CD4-positive, CD25-positive, alpha-beta regulatory T cell (primary cell): ENCODE measurements at regions not wholly inside any gene's neighbourhood (a gene's known extent, or its start where the extent isn't known, plus 50 kb on each side); places are given as distances from the start of the nearest gene placed in this dataset.

Experiments used
- ATAC-seq, 2 donors: fragments of 150-1000 bp; cut with Tn5 transposase; one replicate each; pipeline ENCODE4 v1.10.0; 2021; ENCODE audit warnings: low read depth in 2 of 2, moderate number of reproducible peaks in 2 of 2, moderate library complexity in 1 of 2
- DNase-seq, 3 donors: peaks; one replicate each; pipeline versions ENCODE4 v3.0.0 to v3.0.0-alpha.2; 2012 to 2022; ENCODE audit warnings: mixed read lengths in 1 of 3
- H3K27ac ChIP-seq: one replicate; pipeline ENCODE4 v1.7.0; 2013; ENCODE audit warnings: mild to moderate bottlenecking, low read length; ENCODE audit not compliant: insufficient read depth, poor library complexity, severe bottlenecking
- H3K27me3 ChIP-seq: one replicate; pipeline ENCODE4 v1.7.0; 2013; ENCODE audit warnings: low read length; ENCODE audit not compliant: control insufficient read depth, insufficient read depth
- H3K36me3 ChIP-seq: one replicate; pipeline ENCODE4 v1.7.0; 2013; ENCODE audit warnings: mild to moderate bottlenecking, low read length, moderate library complexity; ENCODE audit not compliant: control insufficient read depth, insufficient read depth
- H3K4me1 ChIP-seq: 2 replicates; pipeline ENCODE4 v1.7.0; 2013; ENCODE audit warnings: mild to moderate bottlenecking, low read length; ENCODE audit not compliant: insufficient read depth, control insufficient read depth, poor library complexity, severe bottlenecking
- H3K4me3 ChIP-seq: one replicate; pipeline ENCODE4 v1.7.0; 2013; ENCODE audit warnings: low read depth, mild to moderate bottlenecking, low read length, moderate library complexity
- H3K9me3 ChIP-seq, 2 experiments: 1 replicate in 1 of 2; 2 replicates in 1 of 2; pipeline ENCODE4 v1.7.0; 2013; ENCODE audit warnings: low read length in 2 of 2, mild to moderate bottlenecking in 1 of 2, moderate library complexity in 1 of 2; ENCODE audit not compliant: control insufficient read depth in 2 of 2
- H3K27ac Mint-ChIP-seq, 3 donors: one replicate each; pipeline ENCODE4 v1.8.0; 2020 to 2022; ENCODE audit warnings: mild to moderate bottlenecking in 3 of 3, mixed read lengths in 3 of 3, moderate library complexity in 2 of 3
- H3K27me3 Mint-ChIP-seq: one replicate; pipeline ENCODE4 v1.8.0; 2022; ENCODE audit warnings: mild to moderate bottlenecking, mixed read lengths
- H3K36me3 Mint-ChIP-seq: one replicate; pipeline ENCODE4 v1.8.0; 2020; ENCODE audit warnings: mixed read lengths
- H3K4me1 Mint-ChIP-seq, 4 donors: one replicate each; pipeline ENCODE4 v1.8.0; 2020 to 2022; ENCODE audit warnings: mixed read lengths in 4 of 4, mild to moderate bottlenecking in 1 of 4
- H3K4me3 Mint-ChIP-seq, 4 donors: one replicate each; pipeline ENCODE4 v1.8.0; 2020 to 2022; ENCODE audit warnings: mild to moderate bottlenecking in 4 of 4, mixed read lengths in 4 of 4, moderate library complexity in 3 of 4
- H3K9me3 Mint-ChIP-seq, 7 donors: one replicate each; pipeline ENCODE4 v1.8.0; 2020 to 2022; ENCODE audit warnings: mixed read lengths in 7 of 7, mild to moderate bottlenecking in 3 of 7, moderate library complexity in 2 of 7

GRCh38 chr3:117793622-117794265 is 1084.2 kb downstream of the TUSC7 start:
- Histone ChIP-seq H3K27me3 (no peaks in the 10 kb centered on the region), H3K9me3 (no peaks in the 10 kb centered on the region), H3K4me3 (no peak overlapping the region), H3K27ac (no peak overlapping the region), H3K4me1 (no peaks in the 10 kb centered on the region), H3K36me3 (no peaks in the 10 kb centered on the region)
- Mint-ChIP-seq H3K4me3 (no peak overlapping the region), H3K4me1 (no peaks in the 10 kb centered on the region), H3K36me3 (no peaks in the 10 kb centered on the region), H3K27me3 (no peaks in the 10 kb centered on the region), H3K9me3 (peaks cover 0 to 7% (median 4%) of the 10 kb centered on the region in 7 donors), H3K27ac (no peak overlapping the region)
- no peak for ATAC-seq
- no peak for DNase-seq

GRCh38 chr3:117798221-117798620 is 1088.6 kb downstream of the TUSC7 start:
- DNase-seq (no peak), ATAC-seq (no peak)
- no peaks in the 10 kb centered on the region for H3K36me3 Mint-ChIP-seq
- Histone ChIP-seq H3K4me1 (no peaks in the 10 kb centered on the region), H3K4me3 (no peak overlapping the region), H3K27me3 (no peaks in the 10 kb centered on the region), H3K27ac (no peak overlapping the region), H3K9me3 (no peaks in the 10 kb centered on the region), H3K36me3 (no peaks in the 10 kb centered on the region)
- no peaks in the 10 kb centered on the region for H3K27me3 Mint-ChIP-seq
- H3K9me3 Mint-ChIP-seq = peaks cover 0 to 7% (median 4%) of the 10 kb centered on the region in 7 donors
- H3K4me3 Mint-ChIP-seq = no peak overlapping the region
- no peak overlapping the region for H3K27ac Mint-ChIP-seq
- no peaks in the 10 kb centered on the region for H3K4me1 Mint-ChIP-seq

GRCh38 chr3:117798687-117799386 is 1089.3 kb downstream of the TUSC7 start:
- no peak for DNase-seq
- H3K27me3 Mint-ChIP-seq = no peaks in the 10 kb centered on the region
- ATAC-seq = no peak
- Histone ChIP-seq H3K4me1 (no peaks in the 10 kb centered on the region), H3K27ac (no peak overlapping the region), H3K9me3 (no peaks in the 10 kb centered on the region), H3K36me3 (no peaks in the 10 kb centered on the region), H3K27me3 (no peaks in the 10 kb centered on the region), H3K4me3 (no peak overlapping the region)
- H3K4me3 Mint-ChIP-seq = no peak overlapping the region
- H3K36me3 Mint-ChIP-seq = no peaks in the 10 kb centered on the region
- no peak overlapping the region for H3K27ac Mint-ChIP-seq
- H3K4me1 Mint-ChIP-seq = no peaks in the 10 kb centered on the region
- peaks cover 0 to 11% (median 3%) of the 10 kb centered on the region in 7 donors for H3K9me3 Mint-ChIP-seq

- Histone ChIP-seq H3K9me3 (no peaks in the 10 kb centered on the region), H3K36me3 (no peaks in the 10 kb centered on the region), H3K27me3 (no peaks in the 10 kb centered on the region), H3K4me1 (no peaks in the 10 kb centered on the region), H3K27ac (no peak overlapping the region), H3K4me3 (no peak overlapping the region)
- Mint-ChIP-seq H3K27ac (no peak overlapping the region), H3K27me3 (no peaks in the 10 kb centered on the region), H3K9me3 (peaks cover 0 to 14% (median 4%) of the 10 kb centered on the region in 7 donors), H3K36me3 (no peaks in the 10 kb centered on the region), H3K4me1 (no peaks in the 10 kb centered on the region), H3K4me3 (no peak overlapping the region)
- DNase-seq (no peak), ATAC-seq (no peak)
Observed at GRCh38 chr3:117799387-117799735, 1089.8 kb downstream of the TUSC7 start.

GRCh38 chr3:117801912-117802239 is 1092.3 kb downstream of the TUSC7 start:
- Histone ChIP-seq H3K36me3 (no peaks in the 10 kb centered on the region), H3K4me3 (no peak overlapping the region), H3K4me1 (no peaks in the 10 kb centered on the region), H3K9me3 (no peaks in the 10 kb centered on the region), H3K27me3 (no peaks in the 10 kb centered on the region), H3K27ac (no peak overlapping the region)
- Mint-ChIP-seq H3K4me3 (no peak overlapping the region), H3K9me3 (peaks cover 3 to 16% (median 6%) of the 10 kb centered on the region in 7 donors), H3K27me3 (no peaks in the 10 kb centered on the region), H3K4me1 (no peaks in the 10 kb centered on the region), H3K27ac (no peak overlapping the region), H3K36me3 (no peaks in the 10 kb centered on the region)
- DNase-seq (no peak), ATAC-seq (no peak)

GRCh38 chr3:117809186-117810081 is 1099.9 kb downstream of the TUSC7 start:
- no peak for DNase-seq
- no peak overlapping the region for H3K27ac ChIP-seq
- H3K4me1 Mint-ChIP-seq = no peaks in the 10 kb centered on the region
- H3K27me3 Mint-ChIP-seq = no peaks in the 10 kb centered on the region
- no peak overlapping the region for H3K4me3 Mint-ChIP-seq
- no peak overlapping the region for H3K4me3 ChIP-seq
- H3K4me1 ChIP-seq = no peaks in the 10 kb centered on the region
- H3K36me3 Mint-ChIP-seq = no peaks in the 10 kb centered on the region
- no peaks in the 10 kb centered on the region for H3K9me3 ChIP-seq
- peaks cover 0 to 23% (median 6%) of the 10 kb centered on the region in 7 donors for H3K9me3 Mint-ChIP-seq
- H3K27me3 ChIP-seq = no peaks in the 10 kb centered on the region
- H3K36me3 ChIP-seq = no peaks in the 10 kb centered on the region
- ATAC-seq = no peak
- H3K27ac Mint-ChIP-seq = no peak overlapping the region

- no peaks in the 10 kb centered on the region for H3K36me3 ChIP-seq
- H3K4me1 Mint-ChIP-seq = no peaks in the 10 kb centered on the region
- no peak overlapping the region for H3K27ac Mint-ChIP-seq
- H3K27me3 ChIP-seq = no peaks in the 10 kb centered on the region
- H3K9me3 Mint-ChIP-seq = peaks cover 0 to 11% (median 3%) of the 10 kb centered on the region in 7 donors
- DNase-seq (no peak), ATAC-seq (no peak)
- H3K27ac ChIP-seq = no peak overlapping the region
- no peak overlapping the region for H3K4me3 Mint-ChIP-seq
- H3K9me3 ChIP-seq = no peaks in the 10 kb centered on the region
- no peaks in the 10 kb centered on the region for H3K4me1 ChIP-seq
- H3K36me3 Mint-ChIP-seq = no peaks in the 10 kb centered on the region
- H3K27me3 Mint-ChIP-seq = no peaks in the 10 kb centered on the region
- no peak overlapping the region for H3K4me3 ChIP-seq
Observed at GRCh38 chr3:117811786-117812185, 1102.2 kb downstream of the TUSC7 start.
